IPS-NIHi7 (cell line): ENCODE measurements at regions not wholly inside any gene's neighbourhood (a gene's known extent, or its start where the extent isn't known, plus 50 kb on each side); places are given as distances from the start of the nearest gene placed in this dataset.
A peak's percentile ranks its signal among the peaks of the same experiment; 100 is the strongest.
"Not testable (repeated sequence)": the region's sequence is repeated elsewhere in the genome, so short reads cannot be mapped to it uniquely, and the experiment has no call there.

Experiments
- DNase-seq: peaks from one replicate; pipeline ENCODE4 v3.0.0; 2012; ENCODE audit warnings: mixed read lengths; ENCODE audit errors: extremely low spot score

- no peak for DNase-seq
These were observed 179.3 kb downstream of the ZC3H11B start for GRCh38 chr1:219433496-219434131.

- DNase-seq = no peak
These were observed 179.9 kb downstream of the ZC3H11B start for GRCh38 chr1:219433001-219433400.

GRCh38 chr1:219432191-219432606 is 180.7 kb downstream of the ZC3H11B start:
- DNase-seq = no peak

- DNase-seq = no peak
These were observed 182.5 kb downstream of the ZC3H11B start for GRCh38 chr1:219430419-219430818.

GRCh38 chr1:219428651-219429050 is 184.3 kb downstream of the ZC3H11B start:
- DNase-seq = no peak

GRCh38 chr1:219427989-219428388 is 184.9 kb downstream of the ZC3H11B start:
- no peak for DNase-seq

DNA sequence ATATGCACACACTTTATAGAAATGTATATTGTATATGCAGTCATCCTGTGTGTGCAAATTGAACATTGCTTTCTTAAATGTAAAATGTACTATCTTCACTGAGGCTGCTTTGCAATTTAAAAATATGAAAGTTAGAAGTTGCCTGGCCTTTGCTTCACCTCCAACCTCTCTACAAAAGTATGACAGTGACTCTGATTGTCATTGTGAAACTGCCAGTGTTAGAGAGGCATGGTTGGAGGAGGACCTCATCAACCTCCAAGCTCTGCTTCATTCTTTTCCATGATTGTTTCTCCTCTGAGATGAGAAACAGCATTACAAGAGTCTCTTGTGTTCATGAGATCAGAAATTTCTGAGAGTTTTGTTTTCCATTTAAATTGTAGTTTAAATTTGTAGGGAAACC is 185.5 kb downstream of the ZC3H11B start:
- no peak for DNase-seq

- no peak for DNase-seq
These were observed 189.9 kb downstream of the ZC3H11B start for GRCh38 chr1:219422811-219423598.

DNA sequence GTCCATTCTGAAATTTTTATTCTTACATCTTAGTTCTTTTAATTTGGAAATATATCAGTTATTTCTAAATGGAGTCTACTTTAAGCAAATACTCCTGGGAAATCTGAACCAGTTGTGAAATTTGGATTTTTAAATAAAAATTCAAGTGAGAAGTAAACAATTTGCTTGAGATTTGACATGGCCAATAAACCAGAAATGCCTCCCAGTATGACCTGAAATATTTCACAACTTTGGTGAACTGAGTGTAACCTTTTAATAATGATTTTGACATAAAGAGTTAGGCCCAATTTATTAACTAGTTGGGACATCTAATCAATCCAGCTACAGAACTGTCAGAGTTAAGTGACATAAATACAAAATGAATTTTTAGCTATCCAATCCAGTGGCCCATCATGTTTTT is 192.0 kb downstream of the ZC3H11B start:
- DNase-seq = no peak

- no peak for DNase-seq
These were observed 193.0 kb downstream of the ZC3H11B start for GRCh38 chr1:219419860-219420259.

DNA sequence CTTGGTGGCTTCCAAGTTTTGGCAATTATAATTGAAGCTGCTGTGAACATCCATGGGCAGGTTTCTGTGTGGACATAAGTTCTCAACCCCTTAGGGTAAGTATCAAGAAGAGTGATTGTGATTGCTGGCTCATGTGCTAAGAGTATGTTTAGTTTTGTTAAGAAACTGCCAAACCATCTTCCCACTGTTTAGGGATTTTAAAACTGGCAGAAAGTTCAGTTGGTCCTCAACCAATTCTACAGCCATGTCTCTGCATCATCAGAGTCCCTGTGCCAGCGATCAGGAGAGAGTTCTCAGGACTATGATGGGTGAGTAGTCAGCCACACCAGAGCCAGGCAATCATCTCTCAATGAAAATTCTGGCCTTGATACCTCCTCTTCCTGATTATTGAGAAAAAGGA is 193.8 kb downstream of the ZC3H11B start:
- DNase-seq = no peak

- DNase-seq = no peak
These were observed 195.3 kb downstream of the ZC3H11B start for GRCh38 chr1:219417610-219418009.

GRCh38 chr1:219416598-219417238 is 196.2 kb downstream of the ZC3H11B start:
- DNase-seq = peak; percentile 49

DNA sequence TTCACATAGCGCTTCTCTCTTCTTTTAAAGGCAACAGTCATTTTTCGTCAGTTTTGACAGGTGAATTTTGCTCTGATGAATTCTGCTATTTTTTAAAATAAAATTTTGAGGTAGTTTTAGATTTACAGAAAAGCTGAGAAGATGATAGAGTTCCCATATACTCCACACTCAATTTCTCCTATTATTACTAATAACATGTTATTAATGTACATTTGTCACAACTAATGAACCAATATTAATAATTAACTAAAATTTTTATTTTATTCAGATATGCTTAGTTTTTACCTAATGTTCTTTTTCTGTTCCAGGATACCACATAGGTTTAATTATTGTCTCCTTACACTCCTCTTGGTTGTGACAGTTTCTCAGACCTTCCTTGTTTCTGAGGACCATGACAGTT is 197.0 kb downstream of the ZC3H11B start:
- DNase-seq = no peak

- no peak for DNase-seq
These were observed 197.5 kb downstream of the ZC3H11B start for GRCh38 chr1:219415433-219415832.

DNA sequence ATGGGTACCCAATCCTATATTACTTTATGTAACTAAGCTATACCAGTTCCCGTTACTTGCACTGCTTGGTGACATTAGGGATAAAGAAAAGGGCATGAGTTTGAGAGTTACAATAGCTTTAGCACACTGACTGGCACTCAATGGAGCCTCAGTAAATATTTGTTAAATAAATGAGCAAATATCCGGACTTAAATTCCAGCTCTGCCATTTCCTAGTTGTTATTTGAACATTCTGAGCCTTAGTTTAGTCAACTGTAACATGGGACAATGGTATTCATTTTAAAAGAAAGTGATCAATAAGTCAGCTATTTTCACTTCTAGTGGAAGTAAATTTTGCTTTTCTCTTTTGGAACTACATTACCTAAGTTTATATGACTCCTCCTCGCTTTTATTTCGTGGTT is 198.7 kb downstream of the ZC3H11B start:
- no peak for DNase-seq

DNA sequence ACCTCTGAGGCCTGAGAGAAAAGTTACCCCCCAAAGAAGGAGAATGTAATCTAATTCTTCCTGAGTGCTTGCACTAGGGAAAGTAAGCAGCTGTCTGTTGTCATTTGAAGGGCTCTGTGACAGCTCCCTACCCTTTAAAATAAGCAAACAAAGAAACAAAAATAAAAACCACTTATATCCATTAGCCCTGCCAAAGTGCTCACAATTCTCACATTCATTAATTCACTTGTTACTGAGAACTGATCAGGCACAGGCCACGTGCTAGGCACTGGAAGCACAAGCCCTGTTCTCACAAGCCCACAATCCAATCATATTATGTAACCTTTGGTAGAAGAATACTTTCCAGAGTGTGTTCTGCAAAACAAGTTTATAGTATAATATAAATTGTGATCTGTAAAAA is 199.4 kb downstream of the ZC3H11B start:
- DNase-seq = no peak

DNA sequence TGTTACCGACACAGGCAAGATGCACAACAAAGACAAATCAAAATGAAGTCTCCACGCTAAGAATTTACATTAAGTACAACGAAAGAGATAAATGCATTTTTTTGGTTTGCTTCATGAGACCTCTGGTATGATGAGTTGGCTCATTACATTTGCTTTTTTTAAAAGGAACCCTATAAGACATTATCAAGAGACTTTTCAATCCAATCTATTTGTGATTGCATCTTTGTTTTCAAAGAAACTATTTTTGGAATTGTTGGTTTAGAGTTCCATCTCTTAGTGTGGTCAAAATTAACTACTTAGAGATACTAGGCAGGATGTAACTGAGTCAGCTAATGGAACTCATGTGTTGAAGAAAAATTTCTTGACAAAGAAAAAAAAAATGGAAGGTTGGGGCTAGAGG is 200.1 kb downstream of the ZC3H11B start:
- DNase-seq = no peak

DNA sequence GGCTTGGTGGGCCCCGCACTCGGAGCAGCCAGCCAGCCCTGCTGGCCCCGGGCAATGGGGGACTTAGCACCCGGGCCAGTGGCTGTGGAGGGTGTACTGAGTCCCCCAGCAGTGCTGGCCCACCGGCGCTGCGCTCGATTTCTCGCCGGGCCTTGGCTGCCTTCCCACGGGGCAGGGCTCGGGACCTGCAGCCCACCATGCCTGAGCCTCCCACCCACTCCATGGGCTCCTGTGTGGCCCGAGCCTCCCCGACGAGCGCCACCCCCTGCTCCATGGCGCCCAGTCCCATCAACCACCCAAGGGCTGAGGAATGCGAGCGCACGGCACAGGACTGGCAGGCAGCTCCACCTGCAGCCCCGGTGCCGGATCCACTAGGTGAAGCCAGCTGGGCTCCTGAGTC is 202.2 kb downstream of the ZC3H11B start:
- not testable (repeated sequence) for DNase-seq

DNA sequence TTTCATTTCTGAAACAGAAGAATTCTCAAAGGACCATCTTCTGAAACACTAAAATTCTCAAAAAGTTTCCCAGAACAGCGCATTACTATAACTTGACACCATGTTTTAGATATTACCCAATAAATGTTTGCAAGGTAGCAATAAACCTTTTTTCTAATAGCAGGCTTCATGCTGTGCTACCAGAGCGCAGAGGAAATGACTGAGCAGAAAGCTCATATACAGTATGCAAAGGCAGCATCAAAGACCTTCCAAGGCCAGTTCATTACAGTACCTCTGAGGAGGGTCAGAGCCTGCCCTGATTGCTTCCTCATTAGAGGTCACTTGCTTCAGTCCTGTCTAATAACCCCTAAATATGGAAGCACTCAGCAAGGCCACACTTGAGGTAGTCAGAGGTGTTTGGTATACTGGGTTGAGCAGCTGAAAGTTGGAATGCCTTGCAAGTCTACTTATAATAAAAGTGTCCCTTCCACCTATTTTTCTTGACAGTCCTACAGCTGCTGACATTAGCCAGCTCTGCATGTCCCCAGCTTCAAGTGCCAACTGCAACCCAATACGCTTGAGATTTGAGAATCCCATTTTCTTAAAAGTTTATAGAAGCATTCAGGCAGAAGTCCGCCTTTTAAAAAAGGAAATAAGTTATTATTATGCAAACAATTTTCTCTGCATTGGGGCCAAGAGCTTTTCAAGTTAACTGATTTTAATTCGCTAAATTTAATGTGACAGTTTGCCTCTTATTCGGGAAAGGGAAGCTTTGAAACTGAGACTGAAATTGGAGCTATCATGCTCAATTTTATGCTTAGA is 207.2 kb downstream of the ZC3H11B start:
- DNase-seq = no peak

DNA sequence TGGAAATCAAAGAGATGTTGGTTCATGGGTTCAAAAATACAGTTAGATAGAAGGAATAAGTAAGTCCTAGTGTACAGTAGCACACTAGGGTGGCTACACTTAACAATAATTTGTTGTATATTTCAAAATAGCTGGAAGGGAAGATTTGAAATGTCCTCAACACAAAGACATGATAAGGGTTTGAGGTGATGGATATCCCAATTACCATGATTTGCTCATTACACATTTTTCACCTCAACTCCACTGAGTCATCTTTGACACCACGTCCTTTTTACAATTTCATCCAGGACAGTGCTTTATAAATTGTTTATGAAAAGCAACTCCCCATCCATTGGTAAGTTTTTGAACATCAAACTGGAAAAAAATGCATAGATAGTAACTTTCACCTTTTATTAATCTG is 208.3 kb downstream of the ZC3H11B start:
- no peak for DNase-seq

GRCh38 chr1:219402925-219403324 is 210.0 kb downstream of the ZC3H11B start:
- DNase-seq = no peak
